Peyer's patch (tissue), 4 donors: ENCODE measurements at regions not wholly inside any gene's neighbourhood (a gene's known extent, or its start where the extent isn't known, plus 50 kb on each side); places are given as distances from the start of the nearest gene placed in this dataset.

ENCODE experiments used
- DNase-seq, 3 donors: peaks; one replicate each; pipeline ENCODE4 v3.0.0-alpha.2; 2017 to 2019
- H3K27ac ChIP-seq, 4 donors: fragments of 200-600 bp; sonication (generic); one replicate each; pipeline ENCODE4 v1.5.1; 2016 to 2019
- H3K27me3 ChIP-seq, 2 donors: fragments of 200-600 bp; sonication (generic); one replicate each; pipeline ENCODE4 v1.5.1; 2019
- H3K36me3 ChIP-seq, 3 donors: fragments of 200-600 bp; sonication (generic); one replicate each; pipeline ENCODE4 v1.5.1; 2016 to 2019
- H3K4me1 ChIP-seq, 4 donors: fragments of 200-600 bp; sonication (generic); one replicate each; pipeline ENCODE4 v1.5.1; 2016 to 2019
- H3K4me3 ChIP-seq, 4 donors: fragments of 200-600 bp; sonication (generic); 1 replicate in 3 of 4; 2 replicates in 1 of 4; pipeline ENCODE4 v1.5.1; 2016 to 2019; ENCODE audit warnings: mild to moderate bottlenecking in 1 of 4
- H3K9me3 ChIP-seq, 4 donors: fragments of 200-600 bp; sonication (generic); one replicate each; pipeline ENCODE4 v1.5.1; 2016 to 2019; ENCODE audit warnings: mild to moderate bottlenecking in 1 of 4
- CTCF ChIP-seq, 6 experiments: fragments of 450-650 bp in 4 of 6; fragments of 200-600 bp in 2 of 6; sonication (generic) in 1 of 6; IDR thresholded peaks; one replicate each; pipeline ENCODE4 v1.5.1; 2017 to 2019; ENCODE audit warnings: antibody characterized with exemption in 6 of 6, mild to moderate bottlenecking in 3 of 6, moderate library complexity in 1 of 6
- POLR2A ChIP-seq, 2 donors: fragments of 450-650 bp; IDR thresholded peaks; one replicate each; pipeline ENCODE4 v1.5.1; 2017; ENCODE audit warnings: antibody characterized with exemption in 2 of 2, mild to moderate bottlenecking in 2 of 2, moderate library complexity in 2 of 2

- no peaks in the 10 kb centered on the region for H3K27me3 ChIP-seq
- no peak overlapping the region for H3K4me3 ChIP-seq
- no peak for TF ChIP-seq CTCF (IDR thresholded peaks at IDR 0.05)
- TF ChIP-seq POLR2A (IDR thresholded peaks at IDR 0.05): no peak
- no peaks in the 10 kb centered on the region for H3K36me3 ChIP-seq
- peaks cover 0 to 2% (median 0%) of the 10 kb centered on the region in 4 donors for H3K9me3 ChIP-seq
- H3K4me1 ChIP-seq: no peaks in the 10 kb centered on the region
- H3K27ac ChIP-seq: no peak overlapping the region
- no peak for DNase-seq
These were observed 440.3 kb upstream of the HS3ST5 start for GRCh38 chr6:114783083-114783482.

GRCh38 chr6:114764866-114765265, 422.0 kb upstream of the HS3ST5 start:
- H3K4me3 ChIP-seq: no peak overlapping the region
- DNase-seq: no peak
- H3K4me1 ChIP-seq: no peaks in the 10 kb centered on the region
- H3K9me3 ChIP-seq: no peaks in the 10 kb centered on the region
- no peak for TF ChIP-seq POLR2A (IDR thresholded peaks at IDR 0.05)
- no peak for TF ChIP-seq CTCF (IDR thresholded peaks at IDR 0.05)
- H3K27ac ChIP-seq: no peak overlapping the region
- H3K36me3 ChIP-seq: no peaks in the 10 kb centered on the region
- no peaks in the 10 kb centered on the region for H3K27me3 ChIP-seq

GRCh38 chr6:114762145-114762544, 419.3 kb upstream of the HS3ST5 start:
- Histone ChIP-seq H3K27ac (no peak overlapping the region), H3K4me3 (no peak overlapping the region), H3K4me1 (no peaks in the 10 kb centered on the region), H3K36me3 (no peaks in the 10 kb centered on the region), H3K27me3 (no peaks in the 10 kb centered on the region), H3K9me3 (no peaks in the 10 kb centered on the region)
- no peak for TF ChIP-seq CTCF (IDR thresholded peaks at IDR 0.05)
- TF ChIP-seq POLR2A (IDR thresholded peaks at IDR 0.05): no peak
- no peak for DNase-seq

- Histone ChIP-seq H3K4me3 (no peak overlapping the region), H3K27ac (no peak overlapping the region), H3K4me1 (no peaks in the 10 kb centered on the region), H3K27me3 (no peaks in the 10 kb centered on the region), H3K9me3 (no peaks in the 10 kb centered on the region), H3K36me3 (no peaks in the 10 kb centered on the region)
- no peak for TF ChIP-seq POLR2A (IDR thresholded peaks at IDR 0.05)
- peak in 4 of 6 experiments; percentile 16 to 47 (median 43) for TF ChIP-seq CTCF (IDR thresholded peaks at IDR 0.05)
- peak in 1 of 3 donors; percentile 26 for DNase-seq
These were observed 405.3 kb upstream of the HS3ST5 start for GRCh38 chr6:114747995-114748625.

GRCh38 chr6:114740547-114740946, 397.7 kb upstream of the HS3ST5 start:
- no peak for DNase-seq
- TF ChIP-seq POLR2A (IDR thresholded peaks at IDR 0.05): no peak
- no peak for TF ChIP-seq CTCF (IDR thresholded peaks at IDR 0.05)
- H3K27me3 ChIP-seq: no peaks in the 10 kb centered on the region

GRCh38 chr6:114739656-114740055, 396.8 kb upstream of the HS3ST5 start:
- Histone ChIP-seq H3K9me3 (no peaks in the 10 kb centered on the region), H3K4me1 (no peaks in the 10 kb centered on the region), H3K36me3 (no peaks in the 10 kb centered on the region), H3K27me3 (no peaks in the 10 kb centered on the region), H3K27ac (no peak overlapping the region), H3K4me3 (no peak overlapping the region)
- DNase-seq: no peak
- TF ChIP-seq POLR2A (IDR thresholded peaks at IDR 0.05) (no peak), CTCF (IDR thresholded peaks at IDR 0.05) (no peak)

More at GRCh38 chr6:114740547-114740946, 397.7 kb upstream of the HS3ST5 start:
- H3K4me1 ChIP-seq: no peaks in the 10 kb centered on the region
- no peak overlapping the region for H3K27ac ChIP-seq
- no peak overlapping the region for H3K4me3 ChIP-seq
- H3K9me3 ChIP-seq: no peaks in the 10 kb centered on the region
- H3K36me3 ChIP-seq: no peaks in the 10 kb centered on the region
